ENCODE measurements at regions not wholly inside any gene's neighbourhood (a gene's known extent, or its start where the extent isn't known, plus 50 kb on each side); places are given as distances from the start of the nearest gene placed in this dataset.

DNA sequence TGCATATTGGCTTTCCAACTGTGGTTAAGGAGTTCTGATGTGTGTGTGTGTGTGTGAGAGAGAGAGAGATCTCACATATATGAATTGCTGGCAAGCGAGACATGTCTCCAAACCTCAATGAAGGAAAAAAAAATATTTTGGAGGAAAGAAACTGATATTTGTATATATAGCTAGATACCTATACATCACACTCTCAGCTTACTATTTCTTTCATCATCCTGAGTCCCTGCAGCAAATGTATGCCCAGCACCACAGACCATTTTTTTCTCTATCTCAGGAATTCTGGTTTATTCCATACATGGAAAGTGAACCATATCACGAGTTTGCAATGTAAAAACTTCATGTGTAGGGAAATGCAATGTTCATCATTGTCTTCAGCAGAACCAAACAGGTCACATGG, 68.9 kb downstream of the MTERF1 start:
- TF ChIP-seq, protein P1, sequence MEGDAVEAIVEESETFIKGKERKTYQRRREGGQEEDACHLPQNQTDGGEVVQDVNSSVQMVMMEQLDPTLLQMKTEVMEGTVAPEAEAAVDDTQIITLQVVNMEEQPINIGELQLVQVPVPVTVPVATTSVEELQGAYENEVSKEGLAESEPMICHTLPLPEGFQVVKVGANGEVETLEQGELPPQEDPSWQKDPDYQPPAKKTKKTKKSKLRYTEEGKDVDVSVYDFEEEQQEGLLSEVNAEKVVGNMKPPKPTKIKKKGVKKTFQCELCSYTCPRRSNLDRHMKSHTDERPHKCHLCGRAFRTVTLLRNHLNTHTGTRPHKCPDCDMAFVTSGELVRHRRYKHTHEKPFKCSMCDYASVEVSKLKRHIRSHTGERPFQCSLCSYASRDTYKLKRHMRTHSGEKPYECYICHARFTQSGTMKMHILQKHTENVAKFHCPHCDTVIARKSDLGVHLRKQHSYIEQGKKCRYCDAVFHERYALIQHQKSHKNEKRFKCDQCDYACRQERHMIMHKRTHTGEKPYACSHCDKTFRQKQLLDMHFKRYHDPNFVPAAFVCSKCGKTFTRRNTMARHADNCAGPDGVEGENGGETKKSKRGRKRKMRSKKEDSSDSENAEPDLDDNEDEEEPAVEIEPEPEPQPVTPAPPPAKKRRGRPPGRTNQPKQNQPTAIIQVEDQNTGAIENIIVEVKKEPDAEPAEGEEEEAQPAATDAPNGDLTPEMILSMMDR (IDR thresholded peaks at IDR 0.05): no peak
- TF ChIP-seq POLR2A (IDR thresholded peaks at IDR 0.05): no peak

Measured in gastroesophageal sphincter (tissue), 3 donors.